Hypothalamus (tissue), 51 donors: ENCODE measurements at regions not wholly inside any gene's neighbourhood (a gene's known extent, or its start where the extent isn't known, plus 50 kb on each side); places are given as distances from the start of the nearest gene placed in this dataset.
A peak's percentile ranks its signal among the peaks of the same experiment; 100 is the strongest.

Source experiments
- DNase-seq, 51 donors: peaks; one replicate each; lab custom pipeline; 2025; lab: John Stamatoyannopoulos, UW

DNA sequence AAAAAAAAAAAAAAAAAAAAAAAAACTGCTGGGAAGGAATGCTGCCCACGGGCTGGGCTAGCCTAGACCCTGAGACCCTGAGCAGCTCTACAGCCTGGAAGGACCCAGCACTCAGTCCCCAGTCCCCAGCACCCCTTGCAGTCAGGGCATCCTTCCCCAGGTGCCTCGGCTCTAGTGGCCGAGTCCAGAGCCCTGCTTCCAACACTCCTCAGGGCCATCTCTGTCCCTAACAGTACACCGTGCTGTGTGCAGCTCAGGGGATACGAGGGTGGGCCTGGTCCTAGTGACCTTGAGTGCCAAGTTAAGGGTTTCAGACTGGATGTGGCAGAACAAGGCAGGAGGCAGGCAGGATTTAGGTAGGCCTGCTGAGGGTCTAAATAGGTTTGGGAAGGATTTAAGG is 50.2 kb upstream of the LRP8 start:
- DNase-seq = no peak

DNA sequence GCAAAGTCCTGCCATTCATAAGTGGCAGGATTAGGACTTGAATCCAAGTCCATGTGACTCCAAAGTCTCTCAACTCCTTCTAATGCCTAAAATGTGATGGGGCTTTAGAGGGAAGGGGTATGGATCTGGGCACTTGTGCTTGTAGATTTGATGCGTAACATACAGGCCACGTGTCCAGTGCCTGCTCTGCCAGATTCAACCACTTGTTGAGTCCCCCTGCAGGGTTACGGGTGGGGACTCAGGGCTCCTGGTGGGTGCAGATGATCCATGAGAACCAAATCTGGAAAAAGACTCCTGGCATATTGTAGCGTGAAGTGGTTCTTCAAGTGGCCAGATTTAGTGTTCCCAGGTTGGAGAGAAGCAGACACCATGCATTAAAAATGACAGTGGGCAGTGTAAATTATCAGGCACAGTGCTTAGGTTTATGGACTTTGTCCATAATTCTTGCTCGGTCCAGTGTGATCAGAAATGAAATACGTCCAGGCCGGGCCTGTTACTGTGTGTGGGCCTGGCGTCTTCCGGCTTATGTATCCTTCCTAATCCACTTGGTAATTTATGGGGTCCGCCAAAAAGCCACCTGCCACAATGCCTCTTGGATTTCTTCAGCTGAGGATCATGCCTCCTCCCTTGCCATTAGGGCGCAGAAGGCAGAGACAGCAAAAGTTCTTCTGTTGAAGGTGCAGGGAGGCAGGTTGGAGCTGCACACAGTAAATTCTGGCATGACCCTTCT is 51.2 kb upstream of the LRP8 start:
- no peak for DNase-seq

DNA sequence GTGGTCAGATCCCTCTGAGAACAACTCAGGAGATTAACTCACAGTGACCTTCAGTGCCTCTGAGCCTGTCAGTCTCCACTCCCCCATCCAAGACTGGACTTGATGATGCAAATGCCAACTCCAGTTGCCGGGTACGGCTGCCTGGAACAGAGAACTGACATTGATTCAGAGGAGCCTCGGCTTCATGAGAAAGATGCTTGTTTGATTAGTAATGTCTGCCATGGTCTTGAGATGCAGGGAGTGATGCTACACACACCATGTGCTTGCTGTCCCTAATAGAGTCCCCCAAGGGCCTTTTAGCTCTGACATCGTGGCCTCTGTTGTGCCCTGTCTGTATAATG is 51.8 kb upstream of the LRP8 start:
- DNase-seq = no peak

DNA sequence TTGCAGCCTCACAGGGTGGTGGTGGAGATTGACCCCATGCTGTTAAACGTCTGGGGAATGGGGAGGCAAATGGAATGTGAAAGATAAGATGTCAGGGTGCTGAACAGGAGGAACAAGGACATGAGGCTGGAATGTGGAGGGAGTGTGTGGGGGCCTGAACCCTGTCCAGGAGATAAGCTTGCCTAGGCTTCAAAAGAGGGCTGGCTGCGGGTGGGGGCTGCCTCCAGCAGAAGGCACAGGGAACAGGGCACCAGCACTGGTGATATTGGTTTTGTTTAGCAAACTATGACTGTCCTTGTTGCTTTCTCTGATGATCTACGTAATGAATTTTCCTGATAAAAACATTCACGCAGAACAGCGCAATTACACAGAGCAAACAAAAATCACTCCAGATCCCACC is 52.4 kb upstream of the LRP8 start:
- no peak for DNase-seq

DNA sequence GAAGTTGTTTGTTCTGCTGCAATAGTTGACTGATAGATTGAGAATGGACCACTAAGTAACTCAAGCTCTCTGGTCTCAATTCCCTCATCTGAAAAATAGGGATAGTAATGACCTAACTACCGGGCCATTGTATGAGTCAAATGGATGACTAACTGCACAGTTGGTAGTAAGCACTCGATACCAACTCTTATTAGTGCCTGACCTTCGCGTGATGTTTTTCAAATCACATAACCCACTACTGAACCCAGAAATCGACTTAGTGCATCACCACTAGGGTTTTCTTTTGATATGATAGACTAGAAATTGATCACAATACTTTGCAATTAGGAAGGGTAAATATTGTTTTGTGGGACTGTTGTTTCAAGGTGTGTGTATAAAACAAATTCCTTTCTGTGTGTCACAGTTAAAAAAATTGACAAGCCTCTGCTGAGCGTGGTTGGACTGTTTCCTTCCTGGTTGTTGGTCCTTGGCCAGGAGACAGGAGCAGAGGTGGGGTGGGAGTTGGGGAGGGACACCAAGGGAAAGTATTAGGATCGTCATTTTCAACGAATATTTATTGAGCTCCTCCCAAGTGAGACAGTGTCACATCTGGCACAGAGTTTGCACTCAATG is 54.0 kb upstream of the LRP8 start:
- DNase-seq = no peak

DNA sequence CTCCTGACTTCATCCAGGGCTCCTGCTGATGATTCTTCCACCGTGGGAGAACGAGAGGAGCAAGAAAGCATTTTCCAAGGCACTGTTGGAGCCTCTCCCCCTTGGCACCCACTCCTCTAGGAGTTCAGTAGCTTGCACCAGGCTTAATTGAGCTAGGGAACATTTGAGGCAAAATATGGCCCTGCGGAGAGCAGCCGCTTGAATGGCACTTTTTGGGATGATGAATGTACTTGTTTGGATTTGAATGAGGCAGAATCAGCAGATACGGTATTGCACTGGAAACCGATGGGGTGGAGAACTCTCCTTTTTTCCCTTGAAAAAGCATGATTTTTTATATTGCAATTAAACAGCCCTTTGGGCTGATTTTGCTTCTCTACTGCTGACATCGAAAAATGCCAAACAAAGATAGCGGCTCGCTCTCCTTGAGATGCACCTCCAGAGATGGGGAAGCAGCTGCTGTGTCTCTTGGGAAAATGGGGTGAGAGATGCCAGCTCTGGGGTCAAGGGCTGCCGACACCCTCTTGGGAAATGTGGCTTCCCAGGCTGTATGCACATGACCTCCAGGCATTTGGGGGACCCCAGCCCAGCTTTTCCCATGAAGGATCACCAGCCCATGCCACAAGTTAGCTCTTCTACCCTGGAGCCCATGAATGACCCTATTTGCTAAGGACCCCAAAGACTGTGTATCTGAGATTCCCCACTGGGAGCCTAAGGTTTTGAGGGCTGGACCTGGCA is 55.4 kb upstream of the LRP8 start:
- DNase-seq = no peak

DNA sequence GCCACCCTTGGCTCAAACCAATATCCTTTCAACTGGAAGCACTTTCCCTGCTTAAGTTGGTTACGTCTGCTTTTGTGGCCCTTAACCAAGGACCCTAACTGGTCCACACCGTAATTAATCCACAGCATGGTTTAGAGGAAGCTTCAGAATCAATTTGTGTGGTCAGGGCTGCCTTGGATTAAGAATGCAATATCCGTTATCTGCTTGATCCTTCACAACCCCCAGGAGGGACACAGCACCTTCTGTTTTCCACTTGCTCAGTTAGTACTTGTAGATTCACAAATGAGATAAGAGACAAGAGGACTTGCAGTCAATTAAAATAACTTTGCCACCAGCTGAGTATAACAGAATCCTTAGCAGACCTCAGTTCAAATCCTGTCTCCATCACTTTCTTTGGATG is 56.9 kb upstream of the LRP8 start:
- no peak for DNase-seq

DNA sequence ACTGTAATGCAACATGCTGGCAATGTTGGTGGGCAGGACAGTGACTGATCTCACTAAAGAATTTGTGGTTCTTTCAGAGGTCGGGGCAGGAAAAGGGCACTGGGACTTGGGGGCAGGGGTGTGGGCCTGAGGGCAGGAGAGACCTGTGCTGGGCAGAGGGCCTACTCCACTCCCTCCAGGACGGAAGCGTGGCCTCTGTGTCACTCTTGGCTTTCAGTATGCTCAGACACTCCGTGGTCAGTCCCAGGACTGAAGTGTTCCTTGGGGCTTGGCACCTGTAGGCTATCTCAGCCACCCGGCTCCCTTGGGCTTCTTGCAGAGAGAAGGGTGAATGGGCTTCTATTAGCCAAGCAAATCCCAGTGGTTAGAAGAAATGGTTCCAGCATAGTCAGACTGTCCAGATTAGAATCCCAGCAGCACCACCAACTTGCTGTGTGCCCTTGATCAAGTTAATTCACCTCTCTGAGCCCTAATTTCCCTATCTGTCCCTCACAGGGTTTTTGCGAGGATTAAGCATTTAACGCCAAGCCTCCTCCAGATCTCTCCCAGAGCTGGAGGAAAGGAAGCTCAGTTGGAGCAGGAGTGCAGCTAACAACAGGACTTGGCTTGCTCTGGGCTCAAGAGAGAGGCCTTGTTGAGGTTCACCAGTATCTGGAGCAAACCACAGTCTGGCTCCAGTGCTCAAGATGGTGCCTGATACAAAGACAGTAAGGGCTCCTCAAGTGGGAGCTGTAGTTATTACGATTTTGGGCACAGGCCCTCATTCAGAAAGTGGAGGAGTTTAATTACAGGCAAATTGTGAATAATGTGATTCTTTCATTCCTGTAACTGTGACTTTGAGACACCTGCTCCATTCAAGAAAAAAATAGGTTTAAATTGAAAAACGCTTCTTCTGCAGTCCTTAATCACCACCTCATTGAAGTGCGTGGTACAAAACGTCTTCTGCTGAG is 57.7 kb upstream of the LRP8 start:
- peak in 1 of 51 donors; percentile 35 for DNase-seq

DNA sequence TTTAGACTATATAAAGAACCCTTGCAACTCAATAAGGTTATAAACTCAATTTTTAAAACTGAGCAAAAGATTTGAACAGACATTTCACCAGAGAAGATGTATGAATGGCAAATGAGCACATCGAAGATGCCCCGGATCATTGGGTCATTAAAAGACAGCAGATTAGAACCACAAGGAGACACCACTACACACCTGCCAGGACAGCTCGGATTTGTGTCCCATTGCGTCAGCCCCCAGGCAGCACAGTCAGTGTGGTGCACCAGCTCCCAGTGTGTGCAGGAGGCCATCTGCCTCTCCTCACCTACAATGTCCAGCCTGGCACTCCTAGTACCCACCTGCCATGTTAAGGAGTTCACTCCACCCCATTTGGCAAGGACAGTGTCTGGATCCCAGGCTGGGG is 61.1 kb upstream of the LRP8 start:
- no peak for DNase-seq

DNA sequence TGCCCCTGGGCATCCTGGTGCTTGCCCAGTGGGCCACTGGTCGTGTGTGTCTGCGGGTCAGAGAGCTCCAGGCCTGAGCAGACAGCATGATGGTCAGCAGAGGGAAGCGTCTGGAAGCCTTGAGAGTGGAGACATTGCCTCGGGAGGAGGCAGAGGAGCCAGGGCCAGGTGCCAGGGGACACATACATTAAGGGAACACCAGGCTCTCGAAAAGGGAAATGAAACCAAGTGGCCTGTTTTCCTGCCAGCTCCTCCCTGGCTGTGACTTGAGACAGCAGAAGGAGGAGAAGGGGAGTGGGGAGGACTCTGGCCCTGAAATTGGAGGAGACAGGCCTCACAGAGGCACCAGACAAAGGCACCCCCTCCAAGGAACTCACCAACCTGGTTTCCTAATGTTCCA is 62.4 kb upstream of the LRP8 start:
- DNase-seq = peak in 22 of 51 donors; percentile 6 to 43 (median 20)

DNA sequence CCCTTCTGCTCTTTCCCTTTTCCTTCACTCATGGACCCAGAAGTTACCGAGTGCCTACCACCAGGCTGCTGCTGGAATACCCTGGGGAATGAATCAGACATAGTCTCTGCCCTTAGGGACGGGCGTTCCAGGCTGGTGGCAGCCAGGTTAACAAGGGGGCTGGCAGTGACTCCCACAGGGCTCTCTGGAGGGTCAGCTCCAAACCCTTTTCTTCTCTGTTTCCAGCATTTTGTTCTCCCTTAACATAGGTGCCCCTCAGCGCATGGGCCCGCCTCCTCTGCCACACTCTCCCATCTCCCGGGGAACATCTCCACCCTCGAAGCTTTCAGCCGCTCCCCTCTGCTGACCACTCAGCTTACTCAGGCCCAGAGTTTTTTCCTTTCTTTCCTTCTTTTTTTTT is 62.9 kb upstream of the LRP8 start:
- DNase-seq = no peak

DNA sequence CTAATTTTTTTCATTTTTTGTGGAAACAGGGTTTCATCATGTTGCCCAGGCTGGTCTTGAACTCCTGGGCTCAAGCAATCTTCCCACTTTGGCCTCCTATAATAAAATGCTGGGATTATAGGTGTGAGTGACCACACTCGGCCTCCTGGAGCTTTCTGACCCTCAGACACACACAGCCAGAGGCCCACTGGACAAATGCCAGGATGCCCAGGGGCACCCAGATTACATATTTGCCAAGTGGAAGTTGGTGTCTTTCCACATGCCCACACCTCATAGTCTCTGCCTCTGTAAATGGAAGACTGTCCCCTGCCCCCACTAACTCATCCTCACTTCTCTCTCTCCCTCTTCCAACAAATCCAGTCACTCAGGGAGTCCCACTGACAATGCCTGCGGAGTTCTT is 63.4 kb upstream of the LRP8 start:
- DNase-seq = no peak

DNA sequence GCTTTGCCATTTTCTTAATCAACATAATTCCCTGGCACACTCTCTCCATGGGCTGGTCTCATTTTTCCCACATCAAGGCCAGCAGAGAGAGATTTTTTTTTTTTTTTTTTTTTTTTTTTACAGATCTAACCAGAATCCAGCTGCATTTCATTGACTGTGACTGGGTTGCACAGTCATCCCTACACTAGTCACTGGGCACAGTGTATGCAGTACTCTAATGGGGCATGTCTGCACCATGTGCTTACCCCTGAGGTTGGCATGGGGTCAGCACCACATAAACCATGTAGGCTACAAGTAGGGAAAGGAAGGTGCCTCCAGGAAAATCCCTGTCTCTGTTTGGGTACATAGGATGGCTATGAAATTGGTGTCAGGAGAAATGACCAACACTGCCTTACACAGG is 64.1 kb upstream of the LRP8 start:
- no peak for DNase-seq

DNA sequence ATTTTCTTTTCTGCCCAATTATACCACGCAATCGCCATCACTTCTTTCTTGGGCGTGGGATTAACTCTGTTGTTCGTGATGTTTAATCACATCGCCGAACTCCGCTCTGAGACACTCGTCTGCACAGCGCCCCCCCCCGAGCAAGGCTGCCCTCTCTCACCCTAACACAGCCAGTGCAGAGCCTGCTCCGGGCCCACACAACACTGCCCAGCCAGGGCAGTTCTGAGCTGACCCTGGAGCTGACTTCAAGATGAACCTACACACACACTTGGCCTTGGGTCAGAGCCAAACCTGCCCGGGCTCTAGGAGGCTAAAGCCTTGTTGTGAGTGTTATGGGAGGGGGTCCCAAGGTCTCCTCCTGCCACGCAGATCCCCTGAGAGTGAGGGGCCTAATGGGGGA is 64.6 kb upstream of the LRP8 start:
- DNase-seq = peak in 1 of 51 donors; percentile 28

DNA sequence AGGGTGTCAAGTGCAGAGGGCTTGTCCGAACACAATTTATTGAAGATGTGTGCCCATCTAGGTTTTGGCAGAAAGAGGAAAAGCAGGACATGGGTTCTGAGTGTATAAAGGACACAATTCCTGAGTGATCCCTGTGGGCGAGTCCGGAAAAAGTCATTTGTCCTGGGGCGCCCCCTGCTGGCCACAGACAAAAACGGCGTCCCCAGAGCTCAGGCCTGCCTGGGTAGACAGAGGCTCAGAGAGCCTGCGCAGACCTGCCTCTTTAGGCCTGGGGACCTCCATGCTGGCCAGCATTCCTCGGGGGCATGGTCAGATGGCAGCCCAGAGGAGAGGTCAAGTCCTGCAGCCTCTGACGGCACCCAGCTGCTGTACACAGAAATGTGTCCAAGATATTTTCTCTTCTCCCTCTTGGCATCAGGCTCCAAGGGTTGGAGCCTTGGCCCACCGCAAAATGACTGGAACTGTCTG is 65.5 kb upstream of the LRP8 start:
- DNase-seq = peak in 49 of 51 donors; percentile 10 to 87 (median 69)

DNA sequence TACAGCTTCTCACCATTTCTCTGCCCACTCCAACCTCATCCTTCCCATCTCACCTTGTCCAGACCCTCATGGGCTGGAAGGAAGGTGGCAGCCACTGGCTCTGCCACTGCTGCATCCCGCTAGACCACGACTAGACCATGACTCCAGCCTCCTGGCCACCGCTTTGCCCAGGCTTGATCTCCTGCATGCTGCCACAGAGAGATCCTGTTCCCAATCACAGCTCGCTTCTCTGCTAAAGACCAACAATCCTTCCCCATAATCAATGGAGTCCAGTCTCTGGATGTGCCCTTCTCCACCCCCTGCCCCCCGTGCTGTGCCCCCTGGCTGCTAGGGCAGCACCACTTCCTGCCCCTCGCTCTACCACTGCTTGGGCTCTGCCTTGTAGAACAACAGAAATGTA is 64.9 kb upstream of the DMRTB1 start:
- DNase-seq = no peak

DNA sequence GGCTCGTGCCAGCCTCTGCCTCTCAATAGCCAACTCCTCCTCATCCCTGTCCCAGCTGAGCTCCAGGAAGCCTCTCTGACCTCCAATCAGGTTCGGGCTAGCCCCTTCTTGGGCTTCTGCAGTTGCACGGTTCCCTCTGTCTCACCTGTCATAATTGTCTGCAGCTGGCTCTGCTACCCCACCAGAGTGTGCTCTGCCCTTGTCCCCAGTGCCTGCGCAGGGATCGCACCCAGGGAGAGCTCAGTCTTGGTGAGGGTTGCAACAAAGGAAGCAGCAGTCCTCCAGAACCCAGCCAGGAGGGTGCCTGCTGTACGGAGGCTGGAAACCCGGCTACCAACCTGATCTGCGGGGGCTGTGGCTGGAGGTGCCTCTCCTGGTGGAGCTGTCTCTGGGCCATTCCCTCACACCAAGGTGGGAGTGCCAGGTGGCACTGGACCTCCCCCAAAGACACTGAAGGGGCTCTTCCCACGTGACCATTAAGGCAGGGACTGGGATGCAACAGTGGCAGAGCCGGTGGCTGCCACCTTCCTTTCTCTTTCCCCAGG is 63.5 kb upstream of the DMRTB1 start:
- DNase-seq = no peak

DNA sequence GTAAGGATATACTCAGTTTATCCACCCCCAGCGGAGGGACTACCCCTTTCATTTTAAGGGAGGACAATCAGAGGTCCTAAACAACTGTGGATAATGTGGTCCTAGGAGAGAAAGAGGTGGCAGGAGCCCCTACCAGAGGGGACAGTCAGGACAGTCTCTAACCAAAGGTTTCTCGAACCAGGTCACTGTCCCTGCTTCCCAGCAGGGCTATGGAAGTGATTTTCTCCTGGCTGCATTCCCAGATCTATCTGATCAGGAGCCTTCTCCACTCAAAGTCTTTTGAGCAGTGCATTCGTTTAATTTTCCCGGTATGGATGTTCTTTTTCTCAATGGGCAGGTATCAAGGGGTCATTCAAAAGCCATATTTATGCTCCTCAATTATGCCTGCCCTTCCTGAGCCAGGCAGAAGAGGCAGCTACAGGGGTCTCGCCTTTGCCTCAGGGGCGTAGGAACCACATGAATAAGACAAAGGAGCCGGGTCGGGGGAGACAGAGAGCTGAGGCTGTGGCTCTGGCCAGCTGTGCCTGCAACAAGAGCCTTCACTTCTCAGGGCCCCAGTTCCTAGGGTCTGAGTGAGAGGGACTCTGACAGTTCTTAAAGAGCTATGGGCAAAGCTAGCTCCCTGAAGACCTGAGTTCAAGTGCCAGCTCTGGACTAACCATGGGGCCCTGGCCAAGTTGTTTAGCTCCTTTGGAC is 62.5 kb upstream of the DMRTB1 start:
- DNase-seq = no peak

DNA sequence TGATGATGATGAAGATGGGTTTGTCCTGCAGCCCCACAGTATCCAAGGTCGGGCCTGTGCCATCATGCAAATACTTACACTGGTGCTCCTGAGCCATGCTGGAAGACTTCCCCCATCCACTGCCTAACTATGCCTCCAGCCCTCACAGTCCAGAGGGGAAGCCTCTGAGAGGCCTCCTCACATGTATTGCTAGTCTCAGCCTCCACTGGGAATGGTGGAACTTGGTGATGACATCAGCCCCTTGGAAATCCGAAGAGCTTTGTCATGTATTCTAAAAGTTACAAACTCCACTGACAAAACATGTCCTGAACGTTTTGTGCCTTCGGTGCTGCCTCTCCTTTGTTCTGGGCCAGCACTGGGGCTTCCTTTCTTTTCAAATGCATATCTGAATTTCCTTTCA is 61.1 kb upstream of the DMRTB1 start:
- no peak for DNase-seq
